Stimulated activated naive CD8-positive, alpha-beta T cell treated with anti-CD3 and anti-CD28 coated beads, Interleukin-15, Interleukin-2, amounts not matched to agents 100 U/mL and 50 U/mL, for 24 hours (primary cell): ENCODE measurements at regions not wholly inside any gene's neighbourhood (a gene's known extent, or its start where the extent isn't known, plus 50 kb on each side); places are given as distances from the start of the nearest gene placed in this dataset.

Experiments used
- ATAC-seq: fragments of 150-1000 bp; cut with Tn5 transposase; one replicate; pipeline ENCODE4 v1.10.0; 2021
- DNase-seq: peaks from one replicate; pipeline ENCODE4 v3.0.0; 2021

GRCh38 chr2:44879269-44880124 is 62.0 kb upstream of the SIX3 start:
- ATAC-seq (no peak), DNase-seq (no peak)

- no peak for DNase-seq
- no peak for ATAC-seq
These were observed 61.4 kb upstream of the SIX3 start for GRCh38 chr2:44880125-44880483.

- DNase-seq, result no peak
These were observed 59.6 kb upstream of the SIX3 start for GRCh38 chr2:44881856-44882255.

GRCh38 chr2:44883356-44883755 is 58.1 kb upstream of the SIX3 start:
- ATAC-seq, result no peak
- no peak for DNase-seq

More at GRCh38 chr2:44881856-44882255, 59.6 kb upstream of the SIX3 start:
- ATAC-seq, result no peak

DNA sequence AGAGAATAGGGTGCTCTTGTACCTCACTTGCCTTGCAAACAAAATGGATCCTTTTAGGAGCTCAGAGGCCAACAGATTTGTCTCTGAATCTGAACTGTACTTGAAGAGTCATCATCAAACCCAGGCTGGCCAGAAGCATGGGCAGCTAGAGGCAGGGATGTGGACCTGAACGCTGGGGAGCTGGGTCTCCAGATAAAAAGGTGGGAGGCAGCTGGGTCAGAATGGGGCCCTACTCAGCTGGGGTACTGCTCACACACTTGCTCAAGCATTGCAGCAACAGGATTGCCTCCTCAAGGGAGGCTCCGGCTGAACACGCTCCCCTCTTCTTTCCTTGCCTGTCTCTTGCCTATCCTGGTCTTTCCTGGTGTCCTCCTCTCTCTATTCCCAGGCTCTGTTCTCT is 57.3 kb upstream of the SIX3 start:
- ATAC-seq (no peak), DNase-seq (no peak)

- no peak for ATAC-seq
- no peak for DNase-seq
These were observed 56.8 kb upstream of the SIX3 start for GRCh38 chr2:44884677-44885076.

- no peak for DNase-seq
- ATAC-seq, result no peak
These were observed 55.1 kb upstream of the SIX3 start for GRCh38 chr2:44886414-44886813.

GRCh38 chr2:44889096-44889495 is 52.4 kb upstream of the SIX3 start:
- ATAC-seq (no peak), DNase-seq (no peak)
